ENCODE measurements at regions not wholly inside any gene's neighbourhood (a gene's known extent, or its start where the extent isn't known, plus 50 kb on each side); places are given as distances from the start of the nearest gene placed in this dataset.

DNA sequence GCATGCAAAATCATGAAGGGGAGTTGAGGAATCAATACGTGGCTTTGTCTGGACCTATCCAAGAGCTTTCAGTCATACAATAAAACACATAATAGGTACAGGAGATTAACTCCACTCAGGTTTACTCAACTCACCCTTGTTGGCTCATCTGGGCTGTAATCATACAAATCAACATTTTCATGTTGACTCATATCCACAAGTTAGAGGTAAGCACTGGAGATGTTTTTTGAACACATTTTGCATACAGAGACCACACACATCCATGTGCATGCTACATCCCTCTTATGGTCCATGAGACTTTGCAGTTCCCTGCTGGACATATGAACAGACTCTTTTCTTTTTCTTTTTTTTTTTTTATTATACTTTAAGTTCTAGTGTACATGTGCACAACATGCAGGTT, 336.9 kb upstream of the PIK3C3 start:
- H3K27me3 Mint-ChIP-seq (ENCODE audit: low read depth, unreplicated experiment): no peaks in the 10 kb centered on the region

DNA sequence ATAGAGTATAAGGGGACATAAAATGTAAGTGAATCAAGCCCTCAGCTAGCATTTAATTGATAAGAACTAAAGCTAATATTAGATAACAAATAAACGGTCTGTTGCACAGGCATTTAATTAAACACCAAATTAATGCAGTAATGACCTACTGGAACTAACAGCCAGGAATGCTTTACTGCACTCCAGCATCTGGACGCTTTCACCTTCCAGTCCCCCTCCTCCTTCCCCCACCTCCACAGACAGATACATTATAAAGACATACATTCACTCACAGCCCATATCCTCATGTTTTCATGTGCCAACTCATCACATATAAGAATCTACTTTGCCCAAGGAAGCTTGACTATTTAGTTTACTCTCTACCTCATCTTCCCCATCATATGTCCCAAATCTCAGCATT, 337.4 kb upstream of the PIK3C3 start:
- no peak for DNase-seq (ENCODE audit: low read depth)
- Mint-ChIP-seq H3K27ac (ENCODE audit: unreplicated experiment) (no peak overlapping the region), H3K4me1 (ENCODE audit: low read depth, unreplicated experiment) (peaks cover 2% of the 10 kb centered on the region), H3K4me3 (ENCODE audit: unreplicated experiment) (no peak overlapping the region), H3K27me3 (ENCODE audit: low read depth, unreplicated experiment) (no peaks in the 10 kb centered on the region), H3K9me3 (ENCODE audit: unreplicated experiment) (no peaks in the 10 kb centered on the region), H3K36me3 (ENCODE audit: low read depth, unreplicated experiment) (no peaks in the 10 kb centered on the region)
- H3K9ac ChIP-seq (ENCODE audit: low read length): no peak overlapping the region
- no peaks in the 10 kb centered on the region for H4K20me1 ChIP-seq (ENCODE audit: insufficient read depth, low read length)
- no peak for TF ChIP-seq EZH2 (IDR thresholded peaks at IDR 0.05; ENCODE audit: insufficient read depth, low read length)
- TF ChIP-seq, protein P1, sequence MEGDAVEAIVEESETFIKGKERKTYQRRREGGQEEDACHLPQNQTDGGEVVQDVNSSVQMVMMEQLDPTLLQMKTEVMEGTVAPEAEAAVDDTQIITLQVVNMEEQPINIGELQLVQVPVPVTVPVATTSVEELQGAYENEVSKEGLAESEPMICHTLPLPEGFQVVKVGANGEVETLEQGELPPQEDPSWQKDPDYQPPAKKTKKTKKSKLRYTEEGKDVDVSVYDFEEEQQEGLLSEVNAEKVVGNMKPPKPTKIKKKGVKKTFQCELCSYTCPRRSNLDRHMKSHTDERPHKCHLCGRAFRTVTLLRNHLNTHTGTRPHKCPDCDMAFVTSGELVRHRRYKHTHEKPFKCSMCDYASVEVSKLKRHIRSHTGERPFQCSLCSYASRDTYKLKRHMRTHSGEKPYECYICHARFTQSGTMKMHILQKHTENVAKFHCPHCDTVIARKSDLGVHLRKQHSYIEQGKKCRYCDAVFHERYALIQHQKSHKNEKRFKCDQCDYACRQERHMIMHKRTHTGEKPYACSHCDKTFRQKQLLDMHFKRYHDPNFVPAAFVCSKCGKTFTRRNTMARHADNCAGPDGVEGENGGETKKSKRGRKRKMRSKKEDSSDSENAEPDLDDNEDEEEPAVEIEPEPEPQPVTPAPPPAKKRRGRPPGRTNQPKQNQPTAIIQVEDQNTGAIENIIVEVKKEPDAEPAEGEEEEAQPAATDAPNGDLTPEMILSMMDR (IDR thresholded peaks at IDR 0.05; ENCODE audit: insufficient read depth, low read depth, low read length): no peak
- H3K27ac ChIP-seq (ENCODE audit: low read depth, low read length): no peak overlapping the region
- H3K4me3 ChIP-seq (ENCODE audit: insufficient read depth, low read depth, low read length): no peak overlapping the region
- no peak overlapping the region for H3K4me2 ChIP-seq (ENCODE audit: low read length)
- no peaks in the 10 kb centered on the region for H3K27me3 ChIP-seq (ENCODE audit: insufficient read depth, low read length)
- FAIRE-seq: no peak
- H3K4me1 ChIP-seq (ENCODE audit: insufficient read depth, low read length): no peaks in the 10 kb centered on the region
- H3K79me2 ChIP-seq (ENCODE audit: insufficient read depth, low read length): no peaks in the 10 kb centered on the region
- H2AFZ ChIP-seq (ENCODE audit: low read depth, low read length): no peak overlapping the region
- H3K36me3 ChIP-seq (ENCODE audit: insufficient read depth, low read length): no peaks in the 10 kb centered on the region
- no peaks in the 10 kb centered on the region for H3K9me3 ChIP-seq (ENCODE audit: insufficient read depth, low read depth, low read length)

More for the DNA sequence above, 336.9 kb upstream of the PIK3C3 start:
- Mint-ChIP-seq H3K4me1 (ENCODE audit: low read depth, unreplicated experiment) (peaks cover 2% of the 10 kb centered on the region), H3K9me3 (ENCODE audit: unreplicated experiment) (no peaks in the 10 kb centered on the region), H3K4me3 (ENCODE audit: unreplicated experiment) (no peak overlapping the region), H3K27ac (ENCODE audit: unreplicated experiment) (no peak overlapping the region), H3K36me3 (ENCODE audit: low read depth, unreplicated experiment) (no peaks in the 10 kb centered on the region)
- no peaks in the 10 kb centered on the region for H3K4me1 ChIP-seq (ENCODE audit: insufficient read depth, low read length)
- FAIRE-seq (no peak), DNase-seq (ENCODE audit: low read depth) (no peak)
- no peaks in the 10 kb centered on the region for H3K9me3 ChIP-seq (ENCODE audit: insufficient read depth, low read depth, low read length)
- H3K4me2 ChIP-seq (ENCODE audit: low read length): no peak overlapping the region
- H3K4me3 ChIP-seq (ENCODE audit: insufficient read depth, low read depth, low read length): no peak overlapping the region
- no peaks in the 10 kb centered on the region for H3K36me3 ChIP-seq (ENCODE audit: insufficient read depth, low read length)
- H3K27ac ChIP-seq (ENCODE audit: low read depth, low read length): no peak overlapping the region
- H3K9ac ChIP-seq (ENCODE audit: low read length): no peak overlapping the region
- no peaks in the 10 kb centered on the region for H3K79me2 ChIP-seq (ENCODE audit: insufficient read depth, low read length)
- H2AFZ ChIP-seq (ENCODE audit: low read depth, low read length): no peak overlapping the region
- H4K20me1 ChIP-seq (ENCODE audit: insufficient read depth, low read length): no peaks in the 10 kb centered on the region
- no peaks in the 10 kb centered on the region for H3K27me3 ChIP-seq (ENCODE audit: insufficient read depth, low read length)
- TF ChIP-seq, protein P1 (IDR thresholded peaks at IDR 0.05; ENCODE audit: insufficient read depth, low read depth, low read length): no peak
- TF ChIP-seq EZH2 (IDR thresholded peaks at IDR 0.05; ENCODE audit: insufficient read depth, low read length): no peak

DNA sequence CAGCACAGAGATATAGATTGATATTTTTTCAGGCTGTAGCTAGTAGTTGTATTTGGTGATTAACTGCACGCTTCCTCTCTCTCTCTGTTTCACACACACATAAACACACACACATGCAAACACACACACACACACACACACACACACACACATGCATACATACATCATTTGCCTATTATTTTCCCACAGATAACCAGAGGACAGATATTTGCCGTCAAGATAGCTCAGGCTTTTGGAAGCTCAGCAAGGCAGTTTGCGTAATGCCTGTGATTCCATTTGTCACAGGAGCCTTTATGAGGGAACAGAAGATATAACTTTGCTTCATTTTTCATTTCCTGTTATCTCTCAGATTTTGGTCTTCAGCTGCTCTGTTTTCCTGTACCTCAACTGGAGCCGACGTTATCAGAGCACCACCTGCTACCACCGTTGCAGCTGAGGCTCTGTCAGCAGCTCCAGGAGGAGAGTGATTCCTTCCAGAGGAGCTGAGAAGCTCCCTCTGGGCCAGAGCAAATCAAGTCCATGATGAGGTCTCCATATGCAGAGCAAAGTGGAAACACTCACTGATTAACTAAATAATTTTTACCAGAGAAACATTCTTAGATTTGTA, 341.9 kb upstream of the PIK3C3 start:
- FAIRE-seq (no peak), DNase-seq (ENCODE audit: low read depth) (no peak)
- H3K79me2 ChIP-seq (ENCODE audit: insufficient read depth, low read length): no peaks in the 10 kb centered on the region
- H4K20me1 ChIP-seq (ENCODE audit: insufficient read depth, low read length): no peaks in the 10 kb centered on the region
- no peaks in the 10 kb centered on the region for H3K4me1 ChIP-seq (ENCODE audit: insufficient read depth, low read length)
- no peaks in the 10 kb centered on the region for H3K4me1 Mint-ChIP-seq (ENCODE audit: low read depth, unreplicated experiment)
- no peak overlapping the region for H3K27ac Mint-ChIP-seq (ENCODE audit: unreplicated experiment)
- no peaks in the 10 kb centered on the region for H3K27me3 ChIP-seq (ENCODE audit: insufficient read depth, low read length)
- no peak overlapping the region for H3K9ac ChIP-seq (ENCODE audit: low read length)
- no peak overlapping the region for H3K4me2 ChIP-seq (ENCODE audit: low read length)
- no peaks in the 10 kb centered on the region for H3K36me3 Mint-ChIP-seq (ENCODE audit: low read depth, unreplicated experiment)
- peaks cover 3% of the 10 kb centered on the region for H3K9me3 Mint-ChIP-seq (ENCODE audit: unreplicated experiment)
- no peaks in the 10 kb centered on the region for H3K36me3 ChIP-seq (ENCODE audit: insufficient read depth, low read length)
- TF ChIP-seq, protein P1 (IDR thresholded peaks at IDR 0.05; ENCODE audit: insufficient read depth, low read depth, low read length): no peak
- TF ChIP-seq EZH2 (IDR thresholded peaks at IDR 0.05; ENCODE audit: insufficient read depth, low read length): no peak
- no peak overlapping the region for H2AFZ ChIP-seq (ENCODE audit: low read depth, low read length)
- no peaks in the 10 kb centered on the region for H3K9me3 ChIP-seq (ENCODE audit: insufficient read depth, low read depth, low read length)
- H3K27me3 Mint-ChIP-seq (ENCODE audit: low read depth, unreplicated experiment): no peaks in the 10 kb centered on the region
- no peak overlapping the region for H3K27ac ChIP-seq (ENCODE audit: low read depth, low read length)
- H3K4me3 ChIP-seq (ENCODE audit: insufficient read depth, low read depth, low read length): no peak overlapping the region
- no peak overlapping the region for H3K4me3 Mint-ChIP-seq (ENCODE audit: unreplicated experiment)
